Pulmonary artery endothelial cell (primary cell): ENCODE measurements at regions not wholly inside any gene's neighbourhood (a gene's known extent, or its start where the extent isn't known, plus 50 kb on each side); places are given as distances from the start of the nearest gene placed in this dataset.

Source experiments
- DNase-seq: peaks from one replicate; pipeline ENCODE4 v3.0.0-alpha.2; 2011; ENCODE audit warnings: low read depth, low spot score

DNA sequence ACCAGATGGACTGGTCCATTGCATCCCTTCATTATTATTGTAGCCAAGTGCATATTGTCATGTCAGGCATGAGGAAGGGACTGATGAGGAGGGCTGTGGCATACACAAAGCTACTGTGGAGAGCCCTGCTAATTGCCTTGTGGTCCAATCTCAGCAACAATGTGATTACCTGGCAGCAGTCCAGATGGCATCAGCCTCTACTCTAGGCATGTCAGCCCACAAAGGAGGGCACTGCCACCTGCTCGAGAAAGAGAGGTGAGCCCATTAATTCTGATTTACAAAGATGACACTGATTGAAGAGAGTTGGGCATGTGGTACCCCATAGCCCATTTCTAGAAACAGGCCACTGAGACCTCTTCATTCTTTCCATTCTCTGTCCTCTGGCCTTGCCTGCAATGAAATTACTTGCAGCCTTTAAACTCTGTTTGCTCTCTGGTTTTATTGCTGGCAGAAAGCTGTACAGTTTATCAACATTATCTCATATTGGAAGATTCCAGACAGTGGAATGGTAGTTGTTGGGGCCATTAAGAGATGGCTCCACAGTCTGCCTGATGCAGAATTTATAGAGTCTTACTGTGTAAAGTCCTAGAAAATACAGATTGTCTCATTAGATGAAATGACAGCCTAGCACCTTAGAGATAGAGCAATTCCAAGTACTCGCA, 307.7 kb downstream of the ARPP21 start:
- DNase-seq, result no peak

DNA sequence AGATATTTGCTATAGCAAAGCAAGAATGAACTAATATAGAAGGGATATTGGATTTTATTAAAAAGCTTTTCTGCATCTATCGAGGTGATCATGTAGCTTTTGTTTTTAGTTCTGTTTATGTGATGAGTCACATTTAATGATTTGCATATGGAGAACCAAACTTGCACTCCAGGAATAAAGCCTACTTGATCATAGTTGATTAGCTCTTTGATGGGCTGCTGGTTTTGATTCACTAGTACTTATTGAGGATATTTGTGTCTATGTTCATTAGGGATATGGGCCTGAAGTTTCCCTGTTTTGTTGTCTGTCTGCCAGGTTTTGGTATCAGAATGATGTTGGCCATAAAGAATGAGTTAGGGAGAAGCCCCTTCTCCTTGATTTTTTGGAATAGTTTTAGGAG, 310.7 kb downstream of the ARPP21 start:
- DNase-seq, result no peak

DNA sequence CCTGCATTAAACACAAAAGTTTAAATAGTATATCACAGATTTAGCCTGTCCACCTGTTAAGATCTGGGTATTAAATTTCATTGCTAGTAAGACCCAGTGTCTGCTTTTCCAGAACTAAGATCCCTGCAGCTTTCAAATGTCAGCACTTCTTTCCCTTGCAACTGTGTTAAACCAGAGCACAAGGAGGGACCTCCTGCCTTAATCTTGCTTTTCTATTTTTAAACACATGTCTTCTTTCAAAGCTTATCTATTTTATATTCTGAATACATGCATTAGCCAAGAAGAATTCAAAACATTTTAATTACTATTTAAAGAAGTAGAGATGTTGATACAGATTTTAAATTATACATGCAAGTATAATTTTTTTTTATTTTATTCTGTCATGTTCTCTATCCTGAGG, 315.1 kb downstream of the ARPP21 start:
- DNase-seq, result no peak

DNA sequence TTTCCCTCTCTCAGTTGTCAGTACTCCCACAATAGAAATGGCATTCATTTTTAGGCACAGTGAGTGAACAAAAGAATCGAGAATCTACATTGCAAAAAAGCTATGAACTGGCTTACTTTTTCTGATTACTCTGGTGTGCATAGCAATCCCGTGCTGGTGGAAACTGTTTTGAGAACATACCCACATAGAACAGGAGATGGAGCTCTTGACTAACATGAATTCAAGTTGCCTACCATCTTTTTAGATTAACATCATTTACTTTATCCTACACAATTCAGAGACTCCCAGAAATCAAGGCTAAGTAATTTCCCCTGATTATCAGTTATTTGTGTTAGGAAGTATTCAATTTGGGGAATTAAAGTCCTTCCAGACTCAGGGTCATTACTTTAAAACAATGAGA, 326.6 kb downstream of the ARPP21 start:
- no peak for DNase-seq

DNA sequence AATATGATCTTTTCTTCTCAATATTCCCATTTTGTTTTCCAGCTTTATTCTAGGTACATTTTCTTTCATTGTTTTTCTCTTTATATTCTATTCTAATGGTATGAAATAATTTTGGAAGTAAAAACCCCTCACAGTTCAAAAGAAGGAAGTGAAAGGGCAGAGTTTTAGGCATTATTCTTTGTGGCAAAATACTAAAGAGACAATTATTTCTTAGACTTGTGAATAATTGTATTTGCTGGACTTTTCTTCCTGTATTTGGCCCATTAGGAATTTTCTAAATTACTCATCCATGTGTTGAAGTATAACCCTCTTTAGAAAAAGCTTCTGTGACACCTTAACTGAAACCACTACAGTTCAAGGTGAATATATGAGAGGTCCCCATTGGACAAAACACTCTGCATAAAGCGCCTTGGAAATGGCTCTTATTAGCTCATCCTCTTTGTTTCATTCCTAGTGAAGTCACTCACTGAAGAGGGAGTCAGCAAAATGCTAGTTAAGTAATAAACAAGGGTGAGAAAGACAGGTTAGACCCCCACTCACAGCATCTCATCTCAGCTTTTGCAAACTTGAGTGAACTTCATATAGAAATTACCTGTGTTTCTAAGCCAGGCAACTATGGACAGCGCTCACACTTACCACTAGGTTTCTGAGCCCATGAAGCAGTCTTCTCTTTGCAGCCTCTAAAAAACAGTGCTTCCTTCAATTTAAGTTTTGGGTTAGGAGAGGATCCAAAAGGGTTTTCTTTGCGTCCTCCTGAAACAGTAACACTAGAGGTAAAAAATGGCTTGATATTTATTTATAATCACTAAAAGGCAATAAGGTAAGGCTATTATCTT, 327.5 kb downstream of the ARPP21 start:
- no peak for DNase-seq

DNA sequence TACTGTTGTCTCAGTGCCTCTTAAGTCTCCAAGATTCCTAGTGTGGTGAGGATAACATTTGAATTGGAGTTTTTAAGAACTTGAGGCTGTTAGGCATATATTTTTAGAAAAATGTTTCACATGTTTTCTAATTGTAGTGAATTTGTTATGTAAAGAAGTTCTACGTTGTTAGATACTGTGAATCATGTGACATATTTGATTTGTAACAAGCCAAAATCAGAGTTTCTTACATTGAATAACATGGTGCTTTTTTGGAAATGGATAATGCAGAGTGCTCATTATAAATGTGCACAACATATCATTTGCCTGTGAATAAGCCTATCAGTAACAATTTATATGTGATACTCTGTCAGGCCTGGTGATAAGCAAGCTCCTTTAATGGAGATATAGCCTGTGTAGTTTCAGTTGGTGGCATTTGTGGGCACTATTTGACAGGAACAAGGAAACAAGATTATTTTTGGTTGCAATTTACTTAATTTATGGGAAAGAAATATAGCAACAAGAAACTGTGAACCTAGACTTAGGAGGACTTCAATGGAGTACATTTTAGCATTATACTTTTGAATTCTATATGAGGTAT, 328.8 kb downstream of the ARPP21 start:
- no peak for DNase-seq

DNA sequence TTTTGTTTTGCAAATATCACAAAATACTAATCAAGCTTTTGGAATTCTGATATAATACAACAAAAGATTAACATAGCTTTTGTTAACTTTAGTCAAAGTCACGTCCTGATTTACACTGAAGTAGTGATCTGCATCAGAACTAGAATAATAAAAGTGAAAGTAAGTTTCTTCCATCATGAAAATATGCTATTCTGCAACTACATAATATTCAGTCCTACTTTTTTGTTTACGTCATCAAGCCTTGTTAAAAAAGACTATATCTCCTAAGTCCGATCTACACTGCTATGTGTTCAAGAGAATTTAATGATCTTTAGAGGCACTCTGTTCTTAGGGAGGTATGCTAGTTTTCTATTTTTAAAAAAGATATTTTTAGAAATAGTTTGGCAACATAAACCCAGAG, 330.1 kb downstream of the ARPP21 start:
- no peak for DNase-seq

DNA sequence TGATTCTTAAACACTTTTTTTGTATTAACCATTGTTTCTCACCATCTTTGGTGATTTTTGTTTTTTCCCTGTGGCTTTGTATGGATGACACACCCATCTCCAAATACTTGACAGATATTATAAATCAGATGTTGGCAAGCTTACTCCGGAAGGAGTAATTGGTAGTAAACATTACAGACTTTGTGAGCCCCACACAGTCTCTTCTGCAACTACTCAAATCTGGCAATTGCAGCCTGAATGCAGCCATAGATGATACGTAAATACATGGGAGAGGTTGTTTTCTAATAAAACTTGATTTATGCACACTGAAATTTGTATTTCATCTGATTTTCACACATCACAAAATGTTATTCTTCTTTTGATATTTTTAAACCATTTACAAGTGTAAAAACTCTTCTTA, 331.5 kb downstream of the ARPP21 start:
- no peak for DNase-seq

DNA sequence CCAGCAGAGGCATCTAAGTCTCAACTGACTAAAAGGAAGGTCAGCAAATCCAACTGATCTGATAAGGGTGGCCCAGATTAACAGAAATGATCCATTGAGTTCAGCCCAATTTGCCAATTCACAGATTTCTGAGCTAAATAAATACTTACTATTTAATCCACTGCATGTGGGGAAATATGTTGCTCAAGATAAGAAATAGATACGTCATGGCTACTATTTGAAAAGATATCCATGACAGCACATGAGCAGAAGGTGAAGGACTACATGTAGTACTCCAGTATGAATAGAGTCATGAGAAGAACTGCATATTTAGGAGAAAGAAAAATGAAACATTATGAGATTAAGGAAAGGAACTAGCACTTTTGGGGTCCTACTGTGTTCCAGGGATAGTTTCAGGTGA, 332.4 kb downstream of the ARPP21 start:
- DNase-seq, result no peak

DNA sequence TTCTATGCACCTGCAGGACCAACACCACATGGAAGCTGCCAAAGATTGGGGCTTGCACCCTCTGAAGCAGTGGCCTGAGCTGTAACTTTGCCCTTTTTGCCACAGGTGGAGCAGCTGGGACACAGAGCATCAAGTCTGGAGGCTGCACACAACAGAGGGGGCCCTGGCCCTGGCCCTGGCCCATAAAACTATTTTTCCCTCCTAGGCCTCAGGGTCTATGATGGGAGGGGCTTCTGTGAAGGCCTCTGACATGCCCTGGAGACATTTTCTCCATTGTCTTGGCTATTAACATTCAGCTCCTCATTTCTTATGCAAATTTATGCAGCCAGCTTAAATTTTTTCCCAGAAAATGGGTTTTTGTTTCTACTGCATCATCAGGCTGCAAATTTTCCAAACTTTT, 335.5 kb downstream of the ARPP21 start:
- no peak for DNase-seq

DNA sequence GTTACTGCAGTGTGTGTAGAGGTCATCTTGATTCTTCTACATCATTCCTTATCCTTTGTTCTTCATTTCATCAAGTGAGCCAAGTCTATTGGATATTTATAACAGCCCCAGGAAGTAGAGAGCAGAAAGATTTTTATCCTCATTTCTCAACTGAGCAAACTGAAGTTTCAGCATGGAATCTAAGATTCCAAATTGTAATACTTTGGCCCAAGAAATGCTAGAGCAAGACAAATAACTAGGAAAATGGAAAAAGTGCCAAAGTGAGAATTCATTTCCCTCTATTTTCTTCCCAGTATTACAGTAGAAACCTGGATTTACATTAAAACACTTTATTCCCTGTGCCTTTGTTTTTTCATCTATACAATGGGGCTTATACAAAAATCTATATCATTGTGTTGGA, 346.8 kb downstream of the ARPP21 start:
- DNase-seq, result no peak

DNA sequence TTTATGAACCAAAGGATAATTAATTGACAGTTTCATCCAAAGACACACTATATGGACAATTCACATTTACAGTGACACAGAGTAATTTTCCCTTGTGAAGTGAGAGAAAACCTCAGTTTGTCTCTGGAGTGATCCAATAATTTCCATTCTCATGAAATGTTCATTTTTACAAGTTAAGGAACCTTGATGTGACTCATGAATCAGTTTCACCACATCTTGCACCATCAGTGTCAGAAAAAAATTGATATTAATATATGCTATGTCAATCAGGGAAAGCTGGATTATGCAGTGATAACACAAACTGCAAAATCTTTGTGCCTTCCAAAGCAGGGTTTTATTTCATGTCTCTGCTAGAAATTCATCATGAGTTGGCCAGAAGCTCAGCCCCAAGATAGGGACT, 348.1 kb downstream of the ARPP21 start:
- DNase-seq, result no peak

DNA sequence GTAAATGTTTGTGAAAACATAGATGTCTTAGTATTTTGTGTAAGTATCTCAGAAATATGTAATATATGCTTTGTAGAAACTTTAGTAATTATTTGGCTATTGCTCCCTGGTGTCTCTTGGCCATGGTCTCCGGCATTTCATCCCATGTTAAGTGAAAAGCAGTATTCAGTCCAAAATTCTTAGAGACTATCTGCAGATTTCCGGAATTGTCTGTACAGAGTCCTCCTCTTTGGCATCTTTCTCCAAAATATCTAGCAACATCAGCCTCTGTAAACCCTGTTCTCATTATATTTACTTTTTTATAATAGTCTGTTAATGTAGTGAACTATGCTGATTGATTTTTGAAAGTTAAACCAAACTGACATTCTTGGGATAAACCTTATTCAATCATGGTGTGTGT, 352.7 kb downstream of the ARPP21 start:
- no peak for DNase-seq

DNA sequence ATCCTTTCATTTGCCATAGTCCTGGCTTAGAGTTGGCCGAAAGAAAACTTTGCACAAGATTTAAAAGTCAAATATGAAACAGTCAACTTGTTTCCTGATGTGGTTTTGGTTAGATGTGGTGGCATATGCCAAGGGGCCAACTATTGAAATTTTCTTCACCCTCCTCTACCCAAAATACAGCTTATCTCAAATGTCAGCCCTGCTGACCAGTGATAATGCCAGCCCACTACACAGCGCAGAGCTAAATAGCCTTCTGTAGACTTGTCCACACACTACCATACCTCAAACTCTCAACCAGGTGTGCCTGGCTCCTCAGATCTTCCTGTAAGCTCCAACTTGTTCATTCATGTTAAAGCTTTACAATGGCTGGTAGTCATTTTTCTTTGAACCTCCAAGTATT, 368.5 kb upstream of the STAC start:
- no peak for DNase-seq

DNA sequence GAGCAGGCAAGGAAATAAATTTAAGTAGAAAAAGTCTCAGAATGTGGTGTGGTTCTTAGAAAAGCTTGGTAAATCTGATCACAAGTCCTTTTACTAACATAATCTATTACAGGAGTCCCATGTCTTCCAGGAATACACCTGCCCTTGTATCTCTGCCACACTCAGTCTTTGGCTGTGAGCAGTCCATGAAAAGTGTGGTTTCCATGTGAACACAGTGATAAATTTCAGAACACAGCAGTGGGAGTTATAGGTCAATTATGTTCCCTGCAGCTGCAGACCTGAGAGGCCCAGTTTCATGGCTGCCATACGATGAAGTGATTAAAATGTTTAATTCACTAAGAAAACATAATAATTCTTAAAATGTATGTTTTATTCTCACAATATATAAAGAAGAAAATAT, 366.9 kb upstream of the STAC start:
- DNase-seq, result no peak

DNA sequence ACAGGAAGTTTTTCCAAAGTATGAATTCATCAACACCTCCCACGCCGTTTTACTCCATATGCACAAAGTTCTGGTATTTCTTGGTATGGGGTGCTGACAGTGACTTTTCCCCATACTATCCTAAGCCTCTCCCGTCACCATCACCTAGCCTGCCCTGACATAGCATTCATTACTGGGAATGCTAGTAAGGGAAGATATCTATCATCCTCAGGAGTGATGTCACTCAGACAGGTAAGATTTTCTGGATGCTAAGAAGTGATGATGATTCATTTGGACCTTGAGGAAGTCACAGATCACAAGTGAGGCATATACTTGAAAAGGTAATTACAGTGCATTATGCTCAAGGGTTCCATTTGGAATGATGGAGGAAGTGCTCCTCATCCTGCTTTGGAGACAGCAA, 355.1 kb upstream of the STAC start:
- no peak for DNase-seq

DNA sequence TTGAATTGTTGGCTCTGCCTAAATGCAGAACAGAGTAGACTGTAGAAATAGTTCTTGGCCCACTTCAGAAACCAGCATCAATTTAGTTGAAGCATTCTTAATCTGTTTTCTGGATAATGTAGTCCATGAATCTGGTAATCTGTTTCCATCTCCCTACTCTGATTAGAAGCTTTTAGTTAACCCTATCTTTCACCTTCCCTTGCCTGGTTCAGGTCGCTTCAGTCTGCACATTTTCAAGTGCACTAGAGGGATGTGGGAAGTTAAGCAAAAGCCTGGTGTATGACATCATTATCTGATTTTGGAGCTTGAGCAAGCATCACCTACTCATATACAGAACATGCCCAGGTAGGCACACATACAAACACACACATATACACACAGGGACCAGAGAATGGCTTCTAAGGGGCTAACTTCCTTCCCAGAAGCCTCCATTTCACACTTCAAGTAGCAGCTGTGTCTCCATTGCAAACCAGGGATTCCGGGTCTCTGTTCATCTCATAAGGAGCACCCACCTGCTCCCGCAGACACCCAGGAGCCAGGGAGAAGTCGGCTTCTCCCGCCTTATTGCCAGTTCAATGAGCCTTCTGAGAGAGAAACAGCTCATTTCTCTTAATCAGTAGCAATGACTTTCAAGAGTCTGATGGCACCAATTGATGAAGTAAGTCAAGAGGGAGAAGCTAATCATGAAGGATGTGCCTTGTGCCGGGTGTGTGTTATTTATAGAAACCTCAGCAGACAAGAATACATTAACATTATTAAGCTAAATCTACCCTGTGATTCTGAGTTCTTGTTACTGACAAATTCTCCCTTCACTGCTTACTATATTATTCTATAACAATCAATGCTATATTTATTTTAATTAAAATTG, 347.9 kb upstream of the STAC start:
- DNase-seq, result no peak

DNA sequence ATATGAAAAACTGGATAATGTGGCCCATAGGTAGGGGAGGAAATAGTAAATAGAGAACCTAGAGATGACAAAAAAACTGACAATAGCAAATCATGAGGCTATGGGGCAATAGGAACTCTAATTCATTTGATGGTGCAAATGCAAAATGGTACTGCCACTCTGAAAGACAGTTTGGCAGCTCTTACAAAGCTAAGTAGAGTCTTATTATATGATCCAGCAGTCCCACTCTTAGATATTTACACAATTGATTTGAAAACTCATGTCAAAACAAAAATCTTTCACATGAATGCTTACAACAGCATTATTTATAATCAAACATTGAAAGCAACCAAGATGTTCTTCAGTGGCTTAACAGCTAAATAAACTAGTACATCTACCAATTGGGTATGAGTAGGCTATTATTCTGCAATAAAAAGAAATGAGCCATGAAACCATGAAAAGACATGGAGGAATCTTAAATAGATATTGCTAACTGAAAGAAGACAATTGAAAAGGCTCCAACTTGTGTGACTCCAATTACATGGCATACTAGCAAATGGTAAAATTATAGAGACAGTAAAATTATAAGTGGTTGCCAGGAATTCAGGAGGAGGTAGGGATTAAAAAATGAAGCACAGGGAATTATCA, 321.8 kb upstream of the STAC start:
- no peak for DNase-seq

DNA sequence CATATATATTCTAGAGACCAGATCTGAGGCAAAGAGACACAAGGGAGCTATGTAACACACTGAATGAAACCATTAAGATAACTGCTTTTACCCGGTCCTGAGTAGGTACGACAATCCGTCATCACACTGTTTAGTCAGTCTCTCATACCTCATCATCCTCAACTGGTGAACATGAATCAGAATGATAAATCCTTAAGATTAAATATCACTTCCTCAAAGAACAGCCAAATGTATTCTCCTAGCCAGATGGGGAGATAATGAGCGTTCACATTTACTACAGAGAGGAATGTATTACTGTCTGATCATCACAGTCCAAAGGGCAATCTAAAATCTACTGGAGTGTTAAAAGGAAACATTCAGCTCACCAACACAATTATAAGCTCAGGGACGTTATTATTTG, 319.4 kb upstream of the STAC start:
- DNase-seq, result no peak

DNA sequence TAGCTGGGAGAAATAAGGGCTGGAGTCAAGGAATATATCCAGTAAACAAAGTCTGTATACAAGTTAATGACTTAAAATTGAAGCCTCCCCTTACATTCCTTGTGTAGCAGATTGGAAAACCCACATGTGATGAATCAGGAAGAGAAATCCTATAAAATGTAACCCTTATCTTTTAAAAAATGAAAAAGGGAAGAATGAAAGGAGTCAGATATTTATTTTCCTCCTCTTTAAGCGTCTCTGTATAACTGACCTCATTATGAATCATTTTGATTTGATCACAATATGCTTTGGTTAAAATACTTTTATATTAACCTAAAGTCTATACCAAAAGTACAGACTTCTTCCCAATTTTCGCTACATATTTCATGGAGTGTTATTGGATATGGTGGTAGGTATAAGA, 316.3 kb upstream of the STAC start:
- no peak for DNase-seq

DNA sequence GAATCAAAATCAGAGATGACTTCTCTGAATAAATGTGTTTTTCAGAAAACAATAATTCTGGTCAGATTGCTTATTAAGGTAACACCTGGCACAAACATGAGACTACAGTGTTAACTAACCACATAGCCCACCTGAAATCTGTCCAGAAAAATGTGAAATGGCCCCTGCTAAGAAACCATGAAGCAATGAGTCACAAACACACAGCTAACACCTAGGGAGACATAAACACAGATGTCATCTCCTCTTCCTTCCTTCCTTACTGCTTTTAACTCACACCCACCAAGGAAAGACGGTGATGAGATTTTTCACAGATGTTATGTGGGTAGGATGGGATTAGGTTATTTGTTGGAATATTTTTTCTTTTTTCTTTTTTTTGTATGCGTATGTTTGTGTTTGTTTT, 315.0 kb upstream of the STAC start:
- DNase-seq, result no peak

DNA sequence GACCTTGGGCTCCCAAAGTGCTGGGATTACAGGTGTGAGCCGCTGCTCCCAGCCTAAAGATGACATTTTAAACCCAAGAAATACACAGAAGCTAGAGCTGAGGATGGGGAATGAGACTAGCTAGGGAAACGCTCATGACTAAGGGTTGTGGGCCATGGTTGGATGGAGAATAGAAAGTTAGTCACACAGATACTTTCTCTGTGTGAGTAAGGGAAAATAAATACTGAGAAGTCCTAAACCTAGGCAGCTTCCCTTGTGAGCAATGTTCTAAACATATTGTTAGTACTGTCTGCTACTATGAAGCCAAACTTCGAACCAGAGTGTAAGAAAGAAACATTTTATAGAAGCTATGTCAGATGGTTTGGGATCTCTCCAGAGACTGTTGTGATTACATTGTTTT, 304.8 kb upstream of the STAC start:
- no peak for DNase-seq
